OCI-LY1 (cell line): ENCODE measurements at regions not wholly inside any gene's neighbourhood (a gene's known extent, or its start where the extent isn't known, plus 50 kb on each side); places are given as distances from the start of the nearest gene placed in this dataset.

Experiments
- H2AFZ ChIP-seq: fragments of 200-600 bp; sonication (generic), shearing (Covaris generic); 2 replicates; pipeline ENCODE4 v1.6.0; 2014; ENCODE audit warnings: antibody characterized with exemption, mild to moderate bottlenecking, low read length
- H3F3A ChIP-seq: fragments of 200-600 bp; sonication (generic), shearing (Covaris generic); 2 replicates; pipeline ENCODE4 v1.6.0; 2014; ENCODE audit warnings: mild to moderate bottlenecking, antibody characterized with exemption, low read length, moderate library complexity; ENCODE audit not compliant: insufficient read depth
- H3K27ac ChIP-seq: fragments of 200-600 bp; sonication (generic); 2 replicates; pipeline ENCODE4 v1.5.1; 2014; ENCODE audit warnings: low read length, mixed run types, mild to moderate bottlenecking, low read depth; ENCODE audit not compliant: poor library complexity, severe bottlenecking
- H3K27me3 ChIP-seq: fragments of 200-600 bp; sonication (generic); 2 replicates; pipeline ENCODE4 v1.6.0; 2014; ENCODE audit warnings: antibody characterized with exemption, mild to moderate bottlenecking, low read length, moderate library complexity; ENCODE audit not compliant: insufficient read depth
- H3K36me3 ChIP-seq: fragments of 200-600 bp; sonication (generic); 2 replicates; pipeline ENCODE4 v1.6.1; 2014; ENCODE audit warnings: mild to moderate bottlenecking, antibody characterized with exemption, low read length, moderate library complexity, mixed read lengths; ENCODE audit not compliant: insufficient read depth
- H3K4me1 ChIP-seq: fragments of 200-600 bp; sonication (generic); 2 replicates; pipeline ENCODE4 v1.5.1; 2014; ENCODE audit warnings: mild to moderate bottlenecking, low read length, moderate library complexity; ENCODE audit not compliant: insufficient read depth, severe bottlenecking
- H3K4me2 ChIP-seq: fragments of 200-600 bp; sonication (generic), shearing (Covaris generic); 2 replicates; pipeline ENCODE4 v1.6.1; 2014; ENCODE audit warnings: low read length
- H3K4me3 ChIP-seq: fragments of 200-600 bp; sonication (generic); 2 replicates; pipeline ENCODE4 v1.5.1; 2014; ENCODE audit warnings: low read length, low read depth, mild to moderate bottlenecking, mixed read lengths; ENCODE audit not compliant: poor library complexity, severe bottlenecking
- H3K79me2 ChIP-seq: fragments of 200-600 bp; shearing (Covaris generic); 2 replicates; pipeline ENCODE4 v1.6.1; 2016; ENCODE audit warnings: mixed run types, low read length, mixed read lengths; ENCODE audit not compliant: insufficient read depth
- H3K9ac ChIP-seq: fragments of 200-600 bp; sonication (generic), shearing (Covaris generic); 2 replicates; pipeline ENCODE4 v1.6.1; 2014; ENCODE audit warnings: mild to moderate bottlenecking, low read length, mixed read lengths
- H3K9me2 ChIP-seq: fragments of 200-600 bp; sonication (generic), shearing (Covaris generic); 2 replicates; pipeline ENCODE4 v1.6.1; 2014; ENCODE audit warnings: low read depth, mild to moderate bottlenecking, low read length, mixed read lengths
- H3K9me3 ChIP-seq: fragments of 200-600 bp; shearing (Covaris generic); 2 replicates; pipeline ENCODE4 v1.6.1; 2014; ENCODE audit warnings: low read length, mixed read lengths
- H4K20me1 ChIP-seq: fragments of 200-600 bp; sonication (generic), shearing (Covaris generic); 2 replicates; pipeline ENCODE4 v1.6.0; 2016; ENCODE audit warnings: mild to moderate bottlenecking, low read length; ENCODE audit not compliant: insufficient read depth
- CTCF ChIP-seq: fragments of 200-600 bp; sonication (generic), shearing (Covaris generic); IDR thresholded peaks from 2 replicates; pipeline ENCODE4 v1.5.1; 2017; ENCODE audit warnings: mild to moderate bottlenecking, antibody characterized with exemption, low read length, moderate library complexity, mixed read lengths
- EZH2 ChIP-seq: fragments of 200-600 bp; sonication (generic), shearing (Covaris generic); IDR thresholded peaks from 2 replicates; pipeline ENCODE4 v1.8.0; 2017; ENCODE audit warnings: borderline replicate concordance, mixed run types, mild to moderate bottlenecking, antibody characterized with exemption, low read length, moderate library complexity, mixed read lengths

- Histone ChIP-seq H2AFZ (no peak overlapping the region), H3K79me2 (no peaks in the 10 kb centered on the region), H3K4me2 (no peak overlapping the region)
Measured at GRCh38 chr7:152504816-152505215, 69.0 kb upstream of the KMT2C start.

GRCh38 chr7:152504367-152504766 is 68.6 kb upstream of the KMT2C start:
- Histone ChIP-seq H3K9ac (no peak overlapping the region), H2AFZ (no peak overlapping the region), H3K4me2 (no peak overlapping the region), H3K9me2 (no peaks in the 10 kb centered on the region), H3K9me3 (no peaks in the 10 kb centered on the region), H3F3A (no peaks in the 10 kb centered on the region), H4K20me1 (no peaks in the 10 kb centered on the region), H3K36me3 (no peaks in the 10 kb centered on the region), H3K4me3 (no peak overlapping the region), H3K27ac (no peak overlapping the region), H3K27me3 (peaks cover 14% of the 10 kb centered on the region; the same call in 1 of the 2 replicates), H3K79me2 (no peaks in the 10 kb centered on the region), H3K4me1 (no peaks in the 10 kb centered on the region)
- TF ChIP-seq CTCF (no peak), EZH2 (no peak)

More at GRCh38 chr7:152504816-152505215, 69.0 kb upstream of the KMT2C start:
- TF ChIP-seq EZH2 (no peak), CTCF (no peak)
- Histone ChIP-seq H4K20me1 (no peaks in the 10 kb centered on the region), H3K9me2 (no peaks in the 10 kb centered on the region), H3K9me3 (no peaks in the 10 kb centered on the region), H3K9ac (no peak overlapping the region), H3K4me3 (no peak overlapping the region), H3K4me1 (no peaks in the 10 kb centered on the region), H3K27me3 (peaks cover 14% of the 10 kb centered on the region; the same call in 1 of the 2 replicates), H3F3A (no peaks in the 10 kb centered on the region), H3K36me3 (no peaks in the 10 kb centered on the region), H3K27ac (no peak overlapping the region)

GRCh38 chr7:152502813-152503790 is 67.3 kb upstream of the KMT2C start:
- H2AFZ ChIP-seq, result no peak overlapping the region

More at GRCh38 chr7:152502813-152503790, 67.3 kb upstream of the KMT2C start:
- Histone ChIP-seq H3K4me3 (no peak overlapping the region), H3K9me2 (no peaks in the 10 kb centered on the region), H3K27ac (no peak overlapping the region), H4K20me1 (no peaks in the 10 kb centered on the region), H3K4me1 (no peaks in the 10 kb centered on the region), H3K36me3 (no peaks in the 10 kb centered on the region), H3K9me3 (no peaks in the 10 kb centered on the region), H3K27me3 (peaks cover 14% of the 10 kb centered on the region; the same call in 1 of the 2 replicates), H3F3A (no peaks in the 10 kb centered on the region), H3K79me2 (no peaks in the 10 kb centered on the region), H3K9ac (no peak overlapping the region), H3K4me2 (no peak overlapping the region)
- TF ChIP-seq EZH2 (no peak), CTCF (no peak)
